Esophagus squamous epithelium (tissue), 5 donors: ENCODE measurements at regions not wholly inside any gene's neighbourhood (a gene's known extent, or its start where the extent isn't known, plus 50 kb on each side); places are given as distances from the start of the nearest gene placed in this dataset.

ENCODE experiments used
- DNase-seq: peaks from one replicate; lab custom pipeline; 2025; lab: John Stamatoyannopoulos, UW
- H3K27ac ChIP-seq, 4 donors: fragments of 200-600 bp; sonication (generic); one replicate each; pipeline ENCODE4 v1.5.1; 2016 to 2019; ENCODE audit warnings: mild to moderate bottlenecking in 1 of 4
- H3K27me3 ChIP-seq, 4 donors: fragments of 200-600 bp; sonication (generic); 1 replicate in 3 of 4; 2 replicates in 1 of 4; pipeline versions ENCODE4 v1.5.1 to v1.6.0; 2017 to 2021; ENCODE audit warnings: antibody characterized with exemption in 1 of 4
- H3K36me3 ChIP-seq, 3 donors: fragments of 200-600 bp; sonication (generic); one replicate each; pipeline ENCODE4 v1.5.1; 2016 to 2019
- H3K4me1 ChIP-seq, 3 donors: fragments of 200-600 bp; sonication (generic); one replicate each; pipeline ENCODE4 v1.5.1; 2017 to 2019
- H3K4me3 ChIP-seq, 4 donors: fragments of 200-600 bp; sonication (generic); 1 replicate in 3 of 4; 2 replicates in 1 of 4; pipeline ENCODE4 v1.5.1; 2016 to 2019; ENCODE audit warnings: mild to moderate bottlenecking in 2 of 4, moderate library complexity in 1 of 4
- H3K9me3 ChIP-seq, 3 donors: fragments of 200-600 bp; sonication (generic); one replicate each; pipeline ENCODE4 v1.5.1; 2016 to 2019
- CTCF ChIP-seq, 6 experiments: fragments of 450-650 bp in 4 of 6; fragments of 200-600 bp in 2 of 6; sonication (generic) in 2 of 6; IDR thresholded peaks; one replicate each; pipeline ENCODE4 v1.5.1; 2016 to 2019; ENCODE audit warnings: antibody characterized with exemption in 6 of 6, mild to moderate bottlenecking in 4 of 6, moderate library complexity in 4 of 6
- POLR2A ChIP-seq, 4 donors: fragments of 450-650 bp; IDR thresholded peaks; one replicate each; pipeline ENCODE4 v1.6.1; 2017; ENCODE audit warnings: antibody characterized with exemption in 4 of 4, mild to moderate bottlenecking in 4 of 4, moderate library complexity in 3 of 4
- WGBS, 2 donors: methylation state at CpG; one replicate each; pipeline ENCODE4 v1.1.5; 2018; 5-methylcytosine and 5-hydroxymethylcytosine counted together
- intact Hi-C: fragments of 100-400 bp; cut with DNase I; formaldehyde crosslinking; loops from one replicate; pipeline ENCODE4 v1.15.0; 2022
- donor health status: DM: yes; HTN: yes; CAD: no.

- H3K27me3 ChIP-seq = no peaks in the 10 kb centered on the region
- H3K27ac ChIP-seq = no peak overlapping the region
- peaks cover 0 to 8% (median 0%) of the 10 kb centered on the region in 3 donors for H3K4me1 ChIP-seq
- TF ChIP-seq POLR2A (IDR thresholded peaks at IDR 0.05) = no peak
- no peak for TF ChIP-seq CTCF (IDR thresholded peaks at IDR 0.05)
- H3K9me3 ChIP-seq = no peaks in the 10 kb centered on the region
- intact Hi-C loops = no loop called here
- H3K4me3 ChIP-seq = no peak overlapping the region
- no peak for DNase-seq
- no peaks in the 10 kb centered on the region for H3K36me3 ChIP-seq
- 35 to 51% methylated on average over 5 of the region's 5 CpGs for WGBS, 2 donors
Observed at GRCh38 chr2:191593622-191594385, 84.1 kb upstream of the NABP1 start.

- H3K4me1 ChIP-seq = peaks cover 0 to 8% (median 0%) of the 10 kb centered on the region in 3 donors
- DNase-seq = no peak
- TF ChIP-seq CTCF (IDR thresholded peaks at IDR 0.05) = no peak
- TF ChIP-seq POLR2A (IDR thresholded peaks at IDR 0.05) = no peak
- H3K27me3 ChIP-seq = no peaks in the 10 kb centered on the region
- no peaks in the 10 kb centered on the region for H3K36me3 ChIP-seq
- no peak overlapping the region for H3K27ac ChIP-seq
- H3K4me3 ChIP-seq = no peak overlapping the region
- no peaks in the 10 kb centered on the region for H3K9me3 ChIP-seq
- intact Hi-C loops = no loop called here
- WGBS, 2 donors = 84 to 89% methylated on average over 9 of the region's 9 CpGs
Observed at GRCh38 chr2:191597186-191597751, 80.7 kb upstream of the NABP1 start.

GRCh38 chr2:191598296-191598695, 79.6 kb upstream of the NABP1 start:
- no peak overlapping the region for H3K4me3 ChIP-seq
- no peaks in the 10 kb centered on the region for H3K9me3 ChIP-seq
- no peak for DNase-seq
- H3K27ac ChIP-seq = no peak overlapping the region
- intact Hi-C loops = no loop called here
- H3K4me1 ChIP-seq = peaks cover 0 to 8% (median 0%) of the 10 kb centered on the region in 3 donors
- TF ChIP-seq POLR2A (IDR thresholded peaks at IDR 0.05) = no peak
- no peak for TF ChIP-seq CTCF (IDR thresholded peaks at IDR 0.05)
- H3K27me3 ChIP-seq = no peaks in the 10 kb centered on the region
- no peaks in the 10 kb centered on the region for H3K36me3 ChIP-seq

GRCh38 chr2:191601060-191601459, 76.9 kb upstream of the NABP1 start:
- Histone ChIP-seq H3K4me1 (no peaks in the 10 kb centered on the region), H3K36me3 (no peaks in the 10 kb centered on the region), H3K27me3 (no peaks in the 10 kb centered on the region), H3K4me3 (no peak overlapping the region), H3K27ac (no peak overlapping the region), H3K9me3 (no peaks in the 10 kb centered on the region)
- intact Hi-C loops = no loop called here
- TF ChIP-seq CTCF (IDR thresholded peaks at IDR 0.05) = no peak
- no peak for TF ChIP-seq POLR2A (IDR thresholded peaks at IDR 0.05)
- 74 to 83% methylated on average over 2 to 3 of the region's 3 CpGs for WGBS, 2 donors
- DNase-seq = no peak

- intact Hi-C loops = no loop called here
- WGBS, 2 donors = 77 to 79% methylated on average over 4 of the region's 4 CpGs
- no peak overlapping the region for H3K4me3 ChIP-seq
Observed at GRCh38 chr2:191604154-191604553, 73.8 kb upstream of the NABP1 start.

More at GRCh38 chr2:191604154-191604553, 73.8 kb upstream of the NABP1 start:
- no peaks in the 10 kb centered on the region for H3K4me1 ChIP-seq
- no peaks in the 10 kb centered on the region for H3K9me3 ChIP-seq
- TF ChIP-seq CTCF (IDR thresholded peaks at IDR 0.05) = no peak
- TF ChIP-seq POLR2A (IDR thresholded peaks at IDR 0.05) = no peak
- no peaks in the 10 kb centered on the region for H3K36me3 ChIP-seq
- no peak overlapping the region for H3K27ac ChIP-seq
- no peak for DNase-seq
- no peaks in the 10 kb centered on the region for H3K27me3 ChIP-seq
